ENCODE measurements at regions not wholly inside any gene's neighbourhood (a gene's known extent, or its start where the extent isn't known, plus 50 kb on each side); places are given as distances from the start of the nearest gene placed in this dataset.

DNA sequence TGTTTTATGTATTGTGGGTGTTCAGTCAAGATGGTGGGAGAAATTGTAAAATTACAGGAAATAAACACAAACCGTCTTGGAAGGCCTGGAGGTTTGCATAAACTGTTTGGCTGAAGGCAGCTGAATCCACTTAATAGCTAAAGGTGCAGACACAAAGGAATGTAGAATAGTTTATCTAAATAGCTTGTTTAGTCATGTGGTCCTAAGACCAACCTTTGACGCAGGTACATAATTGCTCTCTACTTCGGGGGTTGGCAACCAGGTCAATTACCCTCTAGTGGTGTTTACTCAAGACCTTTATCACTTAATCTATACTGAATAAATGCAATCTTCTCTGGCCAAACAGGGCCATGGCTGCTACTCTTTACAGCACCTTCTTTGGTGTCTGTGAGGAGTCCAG, 502.8 kb downstream of the IGSF11 start:
- Histone ChIP-seq H3K4me3 (no peak overlapping the region), H3K4me1 (no peaks in the 10 kb centered on the region), H3K27me3 (no peaks in the 10 kb centered on the region), H3K36me3 (no peaks in the 10 kb centered on the region), H3K9me3 (no peaks in the 10 kb centered on the region), H3K27ac (no peak overlapping the region)
- TF ChIP-seq, protein P1, sequence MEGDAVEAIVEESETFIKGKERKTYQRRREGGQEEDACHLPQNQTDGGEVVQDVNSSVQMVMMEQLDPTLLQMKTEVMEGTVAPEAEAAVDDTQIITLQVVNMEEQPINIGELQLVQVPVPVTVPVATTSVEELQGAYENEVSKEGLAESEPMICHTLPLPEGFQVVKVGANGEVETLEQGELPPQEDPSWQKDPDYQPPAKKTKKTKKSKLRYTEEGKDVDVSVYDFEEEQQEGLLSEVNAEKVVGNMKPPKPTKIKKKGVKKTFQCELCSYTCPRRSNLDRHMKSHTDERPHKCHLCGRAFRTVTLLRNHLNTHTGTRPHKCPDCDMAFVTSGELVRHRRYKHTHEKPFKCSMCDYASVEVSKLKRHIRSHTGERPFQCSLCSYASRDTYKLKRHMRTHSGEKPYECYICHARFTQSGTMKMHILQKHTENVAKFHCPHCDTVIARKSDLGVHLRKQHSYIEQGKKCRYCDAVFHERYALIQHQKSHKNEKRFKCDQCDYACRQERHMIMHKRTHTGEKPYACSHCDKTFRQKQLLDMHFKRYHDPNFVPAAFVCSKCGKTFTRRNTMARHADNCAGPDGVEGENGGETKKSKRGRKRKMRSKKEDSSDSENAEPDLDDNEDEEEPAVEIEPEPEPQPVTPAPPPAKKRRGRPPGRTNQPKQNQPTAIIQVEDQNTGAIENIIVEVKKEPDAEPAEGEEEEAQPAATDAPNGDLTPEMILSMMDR (IDR thresholded peaks at IDR 0.05) = no peak
- no peak for ATAC-seq
- intact Hi-C loops (cut with DNase I) = no loop called here
- no peak for DNase-seq

DNA sequence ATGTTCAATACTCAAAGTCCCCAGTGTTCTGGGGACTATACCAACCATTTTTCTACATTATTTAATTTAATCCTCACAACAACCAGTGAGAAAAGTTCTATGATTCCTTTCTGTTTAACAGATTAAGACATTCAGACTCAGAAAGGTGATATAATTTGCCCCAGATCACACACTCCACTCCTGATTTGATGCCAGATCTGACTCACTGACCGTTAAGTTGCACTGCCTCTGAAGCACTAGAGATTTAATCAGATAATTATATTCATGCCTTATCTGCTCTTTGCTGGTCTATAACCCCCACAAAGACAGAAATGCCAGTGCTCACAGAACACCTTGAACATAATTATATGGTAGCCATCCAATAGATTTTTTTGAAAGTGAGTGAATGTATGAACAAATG, 501.0 kb downstream of the IGSF11 start:
- Histone ChIP-seq H3K4me1 (no peaks in the 10 kb centered on the region), H3K9me3 (no peaks in the 10 kb centered on the region), H3K36me3 (no peaks in the 10 kb centered on the region), H3K4me3 (no peak overlapping the region), H3K27ac (no peak overlapping the region), H3K27me3 (no peaks in the 10 kb centered on the region)
- TF ChIP-seq, protein P1 (IDR thresholded peaks at IDR 0.05) = no peak
- intact Hi-C loops (cut with DNase I) = no loop called here
- DNase-seq (no peak), ATAC-seq (no peak)

DNA sequence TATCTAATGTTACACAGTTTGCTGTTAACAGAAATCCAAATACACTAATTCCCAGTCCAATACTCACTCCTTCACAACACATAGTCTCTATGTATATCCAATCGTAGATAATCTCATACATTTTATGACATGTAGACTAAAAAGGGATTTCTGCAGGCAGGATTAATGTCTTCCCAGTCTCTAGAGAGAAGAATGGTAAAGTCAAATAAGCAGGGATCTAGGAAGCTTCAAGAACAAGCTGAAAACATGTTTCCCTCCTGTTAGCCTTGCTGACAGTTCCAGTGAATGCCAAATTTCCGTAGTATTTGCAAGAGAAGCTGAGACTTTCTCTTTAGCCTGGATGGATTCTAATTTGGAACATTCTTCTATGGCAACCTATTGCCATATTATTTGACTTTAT, 500.1 kb downstream of the IGSF11 start:
- Histone ChIP-seq H3K4me1 (no peaks in the 10 kb centered on the region), H3K9me3 (no peaks in the 10 kb centered on the region), H3K27ac (no peak overlapping the region), H3K4me3 (no peak overlapping the region), H3K36me3 (no peaks in the 10 kb centered on the region), H3K27me3 (no peaks in the 10 kb centered on the region)
- ATAC-seq (no peak), DNase-seq (no peak)
- TF ChIP-seq, protein P1 (IDR thresholded peaks at IDR 0.05) = no peak
- intact Hi-C loops (cut with DNase I) = no loop called here

DNA sequence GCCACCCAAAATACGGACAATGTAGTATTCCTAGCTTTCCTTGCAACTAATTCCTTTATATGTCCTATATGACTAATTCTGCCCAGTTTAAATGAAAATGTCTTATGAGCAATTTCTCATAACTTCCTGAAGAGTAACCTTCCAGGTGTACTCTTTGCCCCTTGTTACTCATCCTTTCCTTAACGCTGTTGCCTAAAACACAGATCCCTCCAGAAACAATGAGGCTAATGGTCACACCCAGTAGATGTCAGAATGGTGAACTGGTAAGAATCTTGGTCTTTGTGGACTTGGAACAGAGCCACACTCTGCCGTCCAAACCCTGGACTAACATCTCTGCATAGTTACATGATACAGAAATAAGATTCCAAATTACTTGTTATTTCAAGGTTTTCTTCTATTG, 497.9 kb downstream of the IGSF11 start:
- peaks cover 0 to 1% of the 10 kb centered on the region in 2 donors for H3K9me3 ChIP-seq
- H3K4me1 ChIP-seq = no peaks in the 10 kb centered on the region
- H3K36me3 ChIP-seq = no peaks in the 10 kb centered on the region
- DNase-seq (no peak), ATAC-seq (no peak)
- H3K4me3 ChIP-seq = no peak overlapping the region
- TF ChIP-seq, protein P1 (IDR thresholded peaks at IDR 0.05) = no peak
- intact Hi-C loops (cut with DNase I) = no loop called here
- H3K27ac ChIP-seq = no peak overlapping the region
- H3K27me3 ChIP-seq = no peaks in the 10 kb centered on the region

DNA sequence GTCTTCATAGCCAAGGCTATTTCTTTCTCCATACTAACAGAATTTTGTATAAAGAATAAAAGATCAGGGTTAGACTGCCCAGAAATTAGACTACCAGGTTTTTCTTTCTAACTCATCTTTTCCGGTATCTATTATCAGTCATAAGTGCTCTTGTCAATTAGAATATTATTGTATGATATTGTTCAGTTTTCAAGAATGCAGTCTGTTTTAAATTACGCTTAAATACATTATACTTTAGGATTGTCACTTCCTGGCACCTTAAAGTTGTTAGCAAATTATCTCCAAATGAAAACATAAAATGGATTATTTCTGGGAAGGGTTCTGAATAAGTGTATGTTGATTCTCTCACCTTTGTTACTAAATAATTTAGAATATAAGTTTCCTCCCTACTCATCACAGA, 497.2 kb downstream of the IGSF11 start:
- no peak for ATAC-seq
- no peak for DNase-seq
- Histone ChIP-seq H3K4me1 (no peaks in the 10 kb centered on the region), H3K27ac (no peak overlapping the region), H3K27me3 (no peaks in the 10 kb centered on the region), H3K9me3 (peaks cover 0 to 1% of the 10 kb centered on the region in 2 donors), H3K4me3 (no peak overlapping the region), H3K36me3 (no peaks in the 10 kb centered on the region)
- intact Hi-C loops (cut with DNase I) = no loop called here
- TF ChIP-seq, protein P1 (IDR thresholded peaks at IDR 0.05) = no peak
